ENCODE measurements at regions not wholly inside any gene's neighbourhood (a gene's known extent, or its start where the extent isn't known, plus 50 kb on each side); places are given as distances from the start of the nearest gene placed in this dataset.

- no peak for TF ChIP-seq EZH2phosphoT487 (IDR thresholded peaks at IDR 0.05; ENCODE audit: low read depth, severe bottlenecking, unreplicated experiment)
These were observed 1094.4 kb upstream of the MAP3K7 start for GRCh38 chr6:91681296-91681695.

GRCh38 chr6:91678679-91679446, 1092.0 kb upstream of the MAP3K7 start:
- 78% methylated on average over 5 of the region's 5 CpGs for WGBS (ENCODE audit: low lambda C conversion rate, missing lambda C conversion rate)

More at GRCh38 chr6:91681296-91681695, 1094.4 kb upstream of the MAP3K7 start:
- Histone ChIP-seq H3K9me3 (ENCODE audit: low read depth) (no peaks in the 10 kb centered on the region), H3K79me2 (no peaks in the 10 kb centered on the region), H4K20me1 (ENCODE audit: insufficient read depth, poor library complexity, severe bottlenecking) (no peaks in the 10 kb centered on the region), H3K4me1 (ENCODE audit: insufficient read depth) (no peaks in the 10 kb centered on the region), H3K4me3 (no peak overlapping the region), H3K36me3 (replicated peaks; ENCODE audit: insufficient read depth, low read depth) (no peaks in the 10 kb centered on the region), H3K27ac (no peak overlapping the region), H3K4me2 (no peak overlapping the region), H3K9me2 (replicated peaks; ENCODE audit: insufficient read depth) (no peaks in the 10 kb centered on the region), H3K27me3 (no peaks in the 10 kb centered on the region), H2AFZ (no peak overlapping the region)
- WGBS (ENCODE audit: low lambda C conversion rate, missing lambda C conversion rate): 88% methylated on average over 7 of the region's 7 CpGs
- DNase-seq (ENCODE audit: low spot score): no peak

GRCh38 chr6:91672201-91672600, 1085.3 kb upstream of the MAP3K7 start:
- no peaks in the 10 kb centered on the region for H4K20me1 ChIP-seq (ENCODE audit: insufficient read depth, poor library complexity, severe bottlenecking)
- no peak overlapping the region for H3K4me3 ChIP-seq
- no peaks in the 10 kb centered on the region for H3K9me3 ChIP-seq (ENCODE audit: low read depth)
- H3K4me2 ChIP-seq: no peak overlapping the region
- 69% methylated on average over 1 of the region's 1 CpG for WGBS (ENCODE audit: low lambda C conversion rate, missing lambda C conversion rate)
- DNase-seq (ENCODE audit: low spot score): no peak
- H3K36me3 ChIP-seq (replicated peaks; ENCODE audit: insufficient read depth, low read depth): no peaks in the 10 kb centered on the region
- no peak overlapping the region for H3K27ac ChIP-seq
- TF ChIP-seq CTCF (IDR thresholded peaks at IDR 0.05; ENCODE audit: poor library complexity) (no peak), EZH2 (IDR thresholded peaks at IDR 0.05; ENCODE audit: borderline replicate concordance) (no peak), EZH2phosphoT487 (IDR thresholded peaks at IDR 0.05; ENCODE audit: low read depth, severe bottlenecking, unreplicated experiment) (no peak)
- no peaks in the 10 kb centered on the region for H3K79me2 ChIP-seq
- no peaks in the 10 kb centered on the region for H3K27me3 ChIP-seq
- no peak overlapping the region for H2AFZ ChIP-seq
- H3K9me2 ChIP-seq (replicated peaks; ENCODE audit: insufficient read depth): no peaks in the 10 kb centered on the region
- H3K4me1 ChIP-seq (ENCODE audit: insufficient read depth): no peaks in the 10 kb centered on the region

More at GRCh38 chr6:91678679-91679446, 1092.0 kb upstream of the MAP3K7 start:
- Histone ChIP-seq H4K20me1 (ENCODE audit: insufficient read depth, poor library complexity, severe bottlenecking) (no peaks in the 10 kb centered on the region), H3K4me1 (ENCODE audit: insufficient read depth) (no peaks in the 10 kb centered on the region), H3K36me3 (replicated peaks; ENCODE audit: insufficient read depth, low read depth) (no peaks in the 10 kb centered on the region), H3K79me2 (no peaks in the 10 kb centered on the region), H3K9me2 (replicated peaks; ENCODE audit: insufficient read depth) (no peaks in the 10 kb centered on the region), H3K27ac (no peak overlapping the region), H3K27me3 (no peaks in the 10 kb centered on the region), H3K4me2 (no peak overlapping the region), H3K9me3 (ENCODE audit: low read depth) (no peaks in the 10 kb centered on the region), H2AFZ (no peak overlapping the region), H3K4me3 (no peak overlapping the region)
- TF ChIP-seq EZH2phosphoT487 (IDR thresholded peaks at IDR 0.05; ENCODE audit: low read depth, severe bottlenecking, unreplicated experiment) (no peak), CTCF (IDR thresholded peaks at IDR 0.05; ENCODE audit: poor library complexity) (no peak), EZH2 (IDR thresholded peaks at IDR 0.05; ENCODE audit: borderline replicate concordance) (no peak)
- DNase-seq (ENCODE audit: low spot score): no peak

GRCh38 chr6:91669871-91670268, 1083.0 kb upstream of the MAP3K7 start:
- TF ChIP-seq CTCF (IDR thresholded peaks at IDR 0.05; ENCODE audit: poor library complexity): no peak
- no peak for TF ChIP-seq EZH2 (IDR thresholded peaks at IDR 0.05; ENCODE audit: borderline replicate concordance)
- no peaks in the 10 kb centered on the region for H3K4me1 ChIP-seq (ENCODE audit: insufficient read depth)
- H3K27ac ChIP-seq: no peak overlapping the region
- H3K9me2 ChIP-seq (replicated peaks; ENCODE audit: insufficient read depth): no peaks in the 10 kb centered on the region
- H3K4me3 ChIP-seq: no peak overlapping the region
- H3K27me3 ChIP-seq: no peaks in the 10 kb centered on the region
- 60% methylated on average over 3 of the region's 3 CpGs for WGBS (ENCODE audit: low lambda C conversion rate, missing lambda C conversion rate)
- no peak for DNase-seq (ENCODE audit: low spot score)
- no peaks in the 10 kb centered on the region for H3K9me3 ChIP-seq (ENCODE audit: low read depth)
- H3K4me2 ChIP-seq: no peak overlapping the region
- H2AFZ ChIP-seq: no peak overlapping the region
- H4K20me1 ChIP-seq (ENCODE audit: insufficient read depth, poor library complexity, severe bottlenecking): no peaks in the 10 kb centered on the region
- no peaks in the 10 kb centered on the region for H3K36me3 ChIP-seq (replicated peaks; ENCODE audit: insufficient read depth, low read depth)
- H3K79me2 ChIP-seq: no peaks in the 10 kb centered on the region

Data from hepatocyte (in vitro differentiated cells).